ENCODE measurements at regions not wholly inside any gene's neighbourhood (a gene's known extent, or its start where the extent isn't known, plus 50 kb on each side); places are given as distances from the start of the nearest gene placed in this dataset.

DNA sequence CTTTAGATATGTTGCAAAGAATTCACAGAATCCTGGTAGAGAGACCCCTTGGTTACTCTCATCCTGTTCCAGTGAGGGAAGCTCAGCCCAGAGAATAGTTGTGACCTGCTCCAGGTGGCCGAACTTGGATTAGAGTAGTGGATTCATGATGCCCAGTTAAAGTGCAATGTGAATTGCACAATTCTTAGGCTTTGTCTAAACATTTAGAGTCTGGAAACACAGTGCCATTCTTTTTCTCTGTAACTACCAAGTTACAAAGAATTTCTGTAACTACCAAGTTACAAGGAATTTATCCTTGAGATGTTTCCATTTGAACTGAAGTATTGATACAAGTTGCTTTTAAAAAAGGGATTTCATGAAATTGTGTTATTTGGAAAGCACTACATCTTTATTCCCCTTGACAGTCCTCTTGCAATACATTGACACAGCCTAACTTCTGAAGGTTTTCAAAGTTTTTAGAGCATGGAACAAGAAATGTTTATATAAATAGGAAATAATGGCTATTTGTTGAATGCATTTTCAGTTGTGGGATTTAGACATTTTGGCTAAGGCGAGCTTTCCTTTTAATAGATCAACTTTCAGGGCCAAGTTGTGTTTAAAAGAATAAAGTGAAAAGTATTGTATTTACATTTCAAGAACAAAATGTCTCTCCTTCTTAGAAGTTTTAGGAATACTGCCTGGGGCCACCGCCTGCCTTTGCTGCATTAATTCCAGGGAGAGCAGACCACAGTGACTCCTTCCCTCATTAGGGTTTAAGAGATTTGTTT lies 315.0 kb downstream of the LPIN1 start:
- TF ChIP-seq, protein P1, sequence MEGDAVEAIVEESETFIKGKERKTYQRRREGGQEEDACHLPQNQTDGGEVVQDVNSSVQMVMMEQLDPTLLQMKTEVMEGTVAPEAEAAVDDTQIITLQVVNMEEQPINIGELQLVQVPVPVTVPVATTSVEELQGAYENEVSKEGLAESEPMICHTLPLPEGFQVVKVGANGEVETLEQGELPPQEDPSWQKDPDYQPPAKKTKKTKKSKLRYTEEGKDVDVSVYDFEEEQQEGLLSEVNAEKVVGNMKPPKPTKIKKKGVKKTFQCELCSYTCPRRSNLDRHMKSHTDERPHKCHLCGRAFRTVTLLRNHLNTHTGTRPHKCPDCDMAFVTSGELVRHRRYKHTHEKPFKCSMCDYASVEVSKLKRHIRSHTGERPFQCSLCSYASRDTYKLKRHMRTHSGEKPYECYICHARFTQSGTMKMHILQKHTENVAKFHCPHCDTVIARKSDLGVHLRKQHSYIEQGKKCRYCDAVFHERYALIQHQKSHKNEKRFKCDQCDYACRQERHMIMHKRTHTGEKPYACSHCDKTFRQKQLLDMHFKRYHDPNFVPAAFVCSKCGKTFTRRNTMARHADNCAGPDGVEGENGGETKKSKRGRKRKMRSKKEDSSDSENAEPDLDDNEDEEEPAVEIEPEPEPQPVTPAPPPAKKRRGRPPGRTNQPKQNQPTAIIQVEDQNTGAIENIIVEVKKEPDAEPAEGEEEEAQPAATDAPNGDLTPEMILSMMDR (IDR thresholded peaks at IDR 0.05) = no peak
- TF ChIP-seq POLR2A (IDR thresholded peaks at IDR 0.05) = no peak
- TF ChIP-seq EP300 (IDR thresholded peaks at IDR 0.05) = no peak
